HEK293T (cell line): ENCODE measurements at regions not wholly inside any gene's neighbourhood (a gene's known extent, or its start where the extent isn't known, plus 50 kb on each side); places are given as distances from the start of the nearest gene placed in this dataset.

ENCODE experiments used
- ARNT ChIP-seq: fragments of 450-650 bp; IDR thresholded peaks from 2 replicates; pipeline ENCODE4 v1.6.1; 2017; ENCODE audit warnings: mild to moderate bottlenecking
- BHLHE40 ChIP-seq: fragments of 450-650 bp; IDR thresholded peaks from 2 replicates; pipeline ENCODE4 v1.6.1; 2016; ENCODE audit warnings: mild to moderate bottlenecking, moderate library complexity, borderline replicate concordance
- CTBP1 ChIP-seq: fragments of 450-650 bp; IDR thresholded peaks from 2 replicates; pipeline ENCODE4 v1.6.1; 2016; ENCODE audit warnings: borderline replicate concordance
- FOXM1 ChIP-seq: fragments of 450-650 bp; IDR thresholded peaks from 2 replicates; pipeline ENCODE4 v1.6.1; 2017; ENCODE audit warnings: mild to moderate bottlenecking, borderline replicate concordance
- L3MBTL2 ChIP-seq: fragments of 450-650 bp; conservative IDR thresholded peaks from 2 replicates; pipeline ENCODE4 v1.6.1; 2016; ENCODE audit warnings: mild to moderate bottlenecking
- NFRKB ChIP-seq: fragments of 450-650 bp; IDR thresholded peaks from 2 replicates; pipeline ENCODE4 v1.6.1; 2016; ENCODE audit warnings: mild to moderate bottlenecking, moderate library complexity
- ZNF384 ChIP-seq: fragments of 450-650 bp; IDR thresholded peaks from 2 replicates; pipeline ENCODE4 v1.6.1; 2016

- TF ChIP-seq NFRKB (no peak), ARNT (no peak), L3MBTL2 (no peak), CTBP1 (no peak), ZNF384 (no peak), BHLHE40 (no peak), FOXM1 (no peak)
These were observed 478.5 kb downstream of the GPAM start for GRCh38 chr10:111705021-111705420.
